GM19468 (cell line): ENCODE measurements at regions not wholly inside any gene's neighbourhood (a gene's known extent, or its start where the extent isn't known, plus 50 kb on each side); places are given as distances from the start of the nearest gene placed in this dataset.
"Not testable (repeated sequence)": the region's sequence is repeated elsewhere in the genome, so short reads cannot be mapped to it uniquely, and the experiment has no call there.

Experiments
- ATAC-seq: cut with Tn5 transposase; IDR thresholded peaks from one replicate; pipeline ENCODE4 v1.9.1; 2021; ENCODE audit warnings: mild to moderate bottlenecking, moderate library complexity, moderate number of reproducible peaks; ENCODE audit not compliant: unreplicated experiment; ENCODE audit errors: extremely low read depth

DNA sequence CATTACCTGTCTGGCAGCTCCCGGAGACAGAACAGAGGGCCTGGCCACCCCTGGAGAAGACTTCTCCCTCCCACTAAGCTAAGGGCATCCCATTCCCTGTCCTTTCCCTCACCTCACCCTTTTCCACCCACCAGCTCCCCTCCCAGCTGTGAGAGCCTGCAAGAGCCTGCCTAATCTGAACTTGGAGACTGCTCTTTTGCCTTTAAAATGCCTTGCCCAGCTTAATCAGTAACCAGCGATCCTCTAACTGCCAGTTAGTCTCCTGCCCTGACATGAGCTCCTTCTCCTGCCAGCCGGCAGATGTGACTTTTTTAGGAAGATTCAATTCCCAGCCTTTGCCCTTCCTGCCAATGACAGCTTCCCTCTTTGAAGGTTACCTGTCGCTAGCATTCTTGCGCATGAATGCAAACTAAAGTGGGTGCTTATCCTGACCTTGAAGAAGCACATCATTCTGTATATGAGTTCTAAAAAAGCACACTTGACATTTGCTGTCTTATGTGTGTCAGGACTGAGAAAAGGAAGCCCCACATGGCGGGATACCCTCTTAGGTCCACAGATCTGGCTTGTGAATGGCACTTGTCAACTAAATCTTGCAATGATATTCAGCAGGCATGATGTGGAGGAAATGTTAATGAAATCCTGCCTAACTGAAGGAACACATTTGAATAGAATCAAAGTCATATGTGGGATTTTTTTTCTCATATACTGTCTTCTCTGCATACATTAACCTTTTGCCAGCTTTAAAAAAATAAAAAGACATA lies 411.2 kb upstream of the SLC30A5 start:
- no peak for ATAC-seq

- ATAC-seq: no peak
Measured at GRCh38 chr5:68683632-68684036, 410.2 kb upstream of the SLC30A5 start.

DNA sequence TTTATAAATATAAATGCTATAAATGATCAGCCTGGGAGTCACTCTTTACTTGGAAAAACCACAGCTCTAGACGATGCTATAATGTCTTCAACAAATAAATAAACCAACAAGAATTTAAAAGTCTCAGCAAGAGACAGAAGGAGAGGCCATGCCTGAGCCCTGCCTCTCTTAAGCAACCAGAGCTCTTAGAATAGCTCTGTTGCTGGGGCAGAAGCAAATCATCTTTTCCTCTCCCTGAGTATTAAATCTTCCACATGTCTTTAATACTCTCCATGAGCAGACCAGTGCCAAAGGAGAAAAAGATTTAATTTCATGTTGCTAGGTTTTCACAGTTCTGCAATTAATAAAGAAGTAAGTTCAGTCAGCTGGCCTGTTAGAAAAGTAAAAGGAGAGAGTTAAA lies 408.0 kb upstream of the SLC30A5 start:
- no peak for ATAC-seq

- ATAC-seq: no peak
Measured at GRCh38 chr5:68688547-68688946, 405.3 kb upstream of the SLC30A5 start.

GRCh38 chr5:68689010-68689409 lies 404.8 kb upstream of the SLC30A5 start:
- ATAC-seq: no peak

DNA sequence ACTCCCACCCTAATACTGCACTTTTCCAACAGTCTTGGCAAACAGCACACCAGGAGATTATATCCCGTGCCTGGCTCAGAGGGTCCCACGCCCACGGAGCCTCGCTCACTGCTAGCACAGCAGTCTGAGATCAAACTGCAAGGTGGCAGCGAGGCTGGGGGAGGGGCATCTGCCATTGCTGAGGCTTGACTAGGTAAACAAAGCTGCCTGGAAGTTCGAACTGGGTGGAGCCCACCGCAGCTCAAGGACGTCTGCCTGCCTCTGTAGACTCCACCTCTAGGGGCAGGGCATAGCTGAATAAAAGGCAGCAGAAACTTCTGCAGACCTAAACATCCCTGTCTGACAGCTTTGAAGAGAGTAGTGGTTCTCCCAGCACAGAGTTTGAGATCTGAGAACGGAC lies 401.9 kb upstream of the SLC30A5 start:
- ATAC-seq: not testable (repeated sequence)

- ATAC-seq: no peak
Measured at GRCh38 chr5:68698025-68698940, 395.5 kb upstream of the SLC30A5 start.

DNA sequence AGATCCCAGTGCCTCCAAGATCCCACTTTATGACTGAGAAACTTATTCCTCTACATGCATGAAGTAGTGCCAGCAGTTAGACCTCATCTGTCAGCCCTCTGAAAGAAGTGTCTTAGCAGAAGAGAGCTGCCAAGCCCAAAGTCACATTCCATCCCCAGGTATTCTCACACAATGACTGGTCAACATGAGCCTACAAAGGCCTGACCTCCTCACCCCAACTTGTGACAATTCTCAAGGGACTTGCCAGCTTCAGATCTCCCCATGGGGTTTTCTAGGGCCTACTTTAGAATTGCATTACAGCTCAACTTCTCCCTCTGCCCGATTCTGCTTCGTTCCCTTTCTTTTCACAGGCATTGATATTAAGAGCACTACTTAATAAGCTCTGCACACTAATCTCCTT lies 393.8 kb upstream of the SLC30A5 start:
- no peak for ATAC-seq

- ATAC-seq: no peak
Measured at GRCh38 chr5:68707575-68707974, 386.2 kb upstream of the SLC30A5 start.

DNA sequence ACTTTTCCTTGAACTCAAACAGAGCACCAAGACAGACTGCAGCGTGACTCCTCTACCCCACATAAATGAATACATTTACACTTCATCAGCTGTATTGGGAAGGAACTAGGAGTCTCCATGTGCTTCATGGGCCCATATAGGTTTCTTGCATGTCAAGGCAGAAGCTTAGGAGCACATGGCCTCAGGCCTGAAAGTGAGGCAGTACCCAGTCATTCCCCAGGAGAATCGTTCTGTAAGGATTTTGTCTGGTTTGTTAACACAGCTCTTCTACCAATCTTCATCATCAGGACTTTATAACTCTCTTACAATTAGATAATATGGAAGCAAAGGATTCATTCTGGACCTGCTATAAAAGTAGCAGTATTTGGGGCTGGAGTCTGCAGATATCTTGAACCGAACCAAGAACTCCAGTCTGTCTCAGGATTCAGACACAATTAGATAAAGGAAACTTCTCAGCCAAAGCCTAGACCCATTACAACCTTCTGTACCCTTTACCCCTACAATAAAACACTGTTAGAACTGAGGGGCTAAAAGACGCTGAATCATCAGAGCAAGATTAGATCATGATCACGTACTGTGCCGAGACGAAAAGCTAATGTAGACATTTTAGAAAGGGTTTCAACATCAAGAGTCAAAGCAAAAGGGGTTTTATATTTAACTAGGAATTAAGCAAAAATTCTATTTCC lies 385.5 kb upstream of the SLC30A5 start:
- ATAC-seq: no peak

GRCh38 chr5:68708842-68709170 lies 385.0 kb upstream of the SLC30A5 start:
- no peak for ATAC-seq

- ATAC-seq: no peak
Measured at GRCh38 chr5:68709239-68709638, 384.6 kb upstream of the SLC30A5 start.

GRCh38 chr5:68710514-68710913 lies 383.3 kb upstream of the SLC30A5 start:
- no peak for ATAC-seq

DNA sequence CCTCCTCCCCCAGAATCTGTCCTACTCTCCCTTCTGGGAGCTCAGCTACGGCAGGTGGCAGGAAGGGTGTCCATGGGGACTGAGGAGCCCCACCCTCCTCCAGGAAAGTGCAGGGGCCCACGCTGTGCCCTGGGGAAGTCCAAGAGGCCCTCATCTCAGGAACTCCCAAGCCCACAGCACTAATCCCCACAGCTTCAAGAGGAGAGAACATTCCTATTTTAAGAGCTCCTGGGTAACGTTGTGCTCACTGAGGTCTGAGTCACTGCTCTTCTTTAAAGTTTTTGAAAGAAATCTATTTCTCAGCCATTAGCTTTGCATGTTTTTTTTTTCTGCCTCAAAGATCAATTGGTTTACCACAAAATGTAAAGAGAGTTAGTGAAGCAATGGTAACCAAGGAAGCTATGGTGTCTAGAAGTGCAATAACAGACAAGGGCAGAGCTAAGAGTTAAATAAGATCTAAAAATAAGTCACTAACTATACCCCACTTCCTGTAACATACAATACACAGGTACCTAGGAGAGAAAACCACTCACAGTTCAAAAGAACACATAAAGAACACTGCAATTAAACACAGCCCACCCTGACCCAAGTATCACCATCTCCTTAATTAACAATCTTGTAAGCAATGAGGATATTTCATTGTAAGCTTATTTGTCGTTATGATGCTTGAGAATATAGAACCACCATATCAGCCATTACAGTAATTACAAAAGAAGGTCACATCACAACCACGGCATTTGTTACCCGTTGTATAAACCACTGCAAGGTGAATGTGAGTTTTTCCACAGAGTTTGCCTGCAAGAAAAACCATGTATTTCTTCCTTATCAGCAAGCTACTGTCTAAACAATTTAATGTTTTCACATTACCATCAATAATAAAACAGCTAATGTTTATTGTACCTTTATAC lies 382.3 kb upstream of the SLC30A5 start:
- ATAC-seq: peak; percentile 96

DNA sequence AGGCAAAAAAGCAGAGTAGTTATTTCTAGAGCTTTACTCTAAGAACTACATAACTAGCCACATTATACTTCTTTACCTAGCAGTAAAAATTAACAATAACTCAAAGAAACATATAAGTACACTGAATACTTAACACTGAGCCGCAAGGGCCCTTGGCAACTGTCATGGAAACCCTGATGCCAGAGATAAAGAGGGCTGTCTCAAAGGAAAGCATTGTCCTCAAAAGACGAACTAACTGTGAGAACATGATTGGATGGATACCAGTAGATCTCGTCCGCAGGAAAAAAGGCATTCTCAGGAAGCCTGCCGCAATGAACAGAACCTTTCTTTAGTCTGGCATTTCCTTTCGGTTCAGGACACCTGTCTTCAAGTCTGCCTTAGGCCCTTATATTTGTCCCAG lies 379.0 kb upstream of the SLC30A5 start:
- no peak for ATAC-seq

GRCh38 chr5:68720884-68721610 lies 372.8 kb upstream of the SLC30A5 start:
- no peak for ATAC-seq

GRCh38 chr5:68722357-68722756 lies 371.5 kb upstream of the SLC30A5 start:
- ATAC-seq: no peak

DNA sequence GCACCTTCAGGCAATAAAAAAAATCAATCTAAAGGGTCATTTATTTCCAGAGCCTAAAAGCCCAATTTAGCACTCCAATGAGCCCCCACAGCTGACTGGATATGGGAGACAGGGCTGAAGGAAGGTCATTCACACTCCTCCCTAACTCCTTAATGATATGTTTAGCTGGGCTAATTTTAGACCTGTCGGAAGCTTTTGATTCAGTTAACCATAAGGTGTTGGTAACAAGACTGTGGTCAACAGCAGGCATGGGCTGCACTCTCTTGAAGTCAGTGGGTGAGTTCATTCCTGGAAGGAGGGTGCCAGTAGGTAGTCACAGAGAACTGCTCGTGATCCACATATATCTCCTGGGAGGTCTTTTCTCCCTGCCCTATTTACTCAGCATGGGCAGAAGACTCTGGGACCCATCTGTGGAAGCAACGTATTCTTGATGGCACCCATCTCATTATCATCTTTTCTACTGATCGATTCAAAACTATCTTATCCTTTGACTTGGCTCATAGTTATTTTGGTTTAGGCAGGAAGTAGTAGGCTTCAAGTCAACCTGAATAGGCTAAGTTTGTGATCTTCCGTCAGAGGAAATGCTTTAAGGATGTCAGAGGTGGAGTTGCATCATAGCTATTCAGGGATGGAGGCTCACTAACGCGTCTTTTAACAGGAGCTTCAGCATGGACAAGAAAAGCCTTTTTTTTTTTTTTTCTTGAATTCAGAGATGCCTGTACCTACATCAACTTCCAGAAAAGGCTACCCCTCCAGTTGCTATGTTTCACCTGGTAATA lies 367.7 kb upstream of the SLC30A5 start:
- no peak for ATAC-seq

- ATAC-seq: no peak
Measured at GRCh38 chr5:68727931-68728330, 365.9 kb upstream of the SLC30A5 start.
